BLaER1 (cell line): ENCODE measurements at regions not wholly inside any gene's neighbourhood (a gene's known extent, or its start where the extent isn't known, plus 50 kb on each side); places are given as distances from the start of the nearest gene placed in this dataset.
"Not testable (repeated sequence)": the region's sequence is repeated elsewhere in the genome, so short reads cannot be mapped to it uniquely, and the experiment has no call there.

Experiments used
- H3K27ac ChIP-seq: shearing (Covaris generic); formaldehyde crosslinking; 2 replicates; pipeline ENCODE4 v1.8.1; 2022
- H3K27me3 ChIP-seq: shearing (Covaris generic); formaldehyde crosslinking; 2 replicates; pipeline ENCODE4 v1.8.1; 2022
- H3K36me3 ChIP-seq: shearing (Covaris generic); formaldehyde crosslinking; 2 replicates; pipeline ENCODE4 v1.8.1; 2022
- H3K4me1 ChIP-seq: shearing (Covaris generic); formaldehyde crosslinking; 2 replicates; pipeline ENCODE4 v1.8.1; 2022
- H3K4me2 ChIP-seq: shearing (Covaris generic); formaldehyde crosslinking; 2 replicates; pipeline ENCODE4 v1.8.1; 2022
- H3K4me3 ChIP-seq: shearing (Covaris generic); formaldehyde crosslinking; 2 replicates; pipeline ENCODE4 v1.8.1; 2022
- H3K9ac ChIP-seq: shearing (Covaris generic); formaldehyde crosslinking; 2 replicates; pipeline ENCODE4 v1.8.1; 2022
- H3K9me3 ChIP-seq: shearing (Covaris generic); formaldehyde crosslinking; 2 replicates; pipeline ENCODE4 v1.8.1; 2022
- H4K20me1 ChIP-seq: shearing (Covaris generic); formaldehyde crosslinking; 2 replicates; pipeline ENCODE4 v1.8.1; 2022
- Cebpa-rat ChIP-seq: shearing (Covaris generic); IDR thresholded peaks from 2 replicates; pipeline ENCODE4 v1.8.1; 2022

- Histone ChIP-seq H3K9ac (no peak overlapping the region), H3K4me2 (no peak overlapping the region), H3K4me3 (no peak overlapping the region), H3K27me3 (no peaks in the 10 kb centered on the region), H3K4me1 (no peaks in the 10 kb centered on the region), H3K36me3 (no peaks in the 10 kb centered on the region), H4K20me1 (no peaks in the 10 kb centered on the region), H3K9me3 (no peaks in the 10 kb centered on the region), H3K27ac (no peak overlapping the region)
- no peak for TF ChIP-seq Cebpa-rat
Measured at GRCh38 chr14:56063131-56063530, 55.1 kb upstream of the PELI2 start.

- Histone ChIP-seq H3K27me3 (no peaks in the 10 kb centered on the region), H3K27ac (no peak overlapping the region), H3K4me3 (no peak overlapping the region)
Measured at GRCh38 chr14:56064513-56064912, 53.7 kb upstream of the PELI2 start.

DNA sequence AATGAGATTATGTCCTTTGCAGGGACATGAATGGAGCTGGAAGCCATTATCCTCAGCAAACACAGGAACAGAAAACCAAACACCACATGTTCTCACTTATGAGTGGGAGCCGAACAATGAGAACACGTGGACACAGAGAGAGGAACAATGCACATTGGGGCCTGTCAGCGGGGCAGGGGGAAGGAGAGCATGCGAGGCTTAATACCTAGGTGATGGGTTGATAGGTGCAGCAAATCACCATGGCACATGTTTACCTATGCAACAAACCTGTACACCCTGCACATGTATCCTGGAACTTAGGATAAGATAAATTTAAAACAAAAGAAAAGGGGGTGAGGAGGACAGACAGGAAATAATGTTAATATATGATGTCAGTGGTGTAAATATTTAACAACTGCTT is 53.0 kb upstream of the PELI2 start:
- H3K4me1 ChIP-seq, H3K9me3 ChIP-seq: not testable (repeated sequence)

More at GRCh38 chr14:56064513-56064912, 53.7 kb upstream of the PELI2 start:
- TF ChIP-seq Cebpa-rat: no peak
- no peaks in the 10 kb centered on the region for H3K36me3 ChIP-seq
- no peaks in the 10 kb centered on the region for H3K9me3 ChIP-seq
- no peak overlapping the region for H3K4me2 ChIP-seq
- H3K4me1 ChIP-seq: no peaks in the 10 kb centered on the region
- H4K20me1 ChIP-seq: no peaks in the 10 kb centered on the region
- no peak overlapping the region for H3K9ac ChIP-seq

DNA sequence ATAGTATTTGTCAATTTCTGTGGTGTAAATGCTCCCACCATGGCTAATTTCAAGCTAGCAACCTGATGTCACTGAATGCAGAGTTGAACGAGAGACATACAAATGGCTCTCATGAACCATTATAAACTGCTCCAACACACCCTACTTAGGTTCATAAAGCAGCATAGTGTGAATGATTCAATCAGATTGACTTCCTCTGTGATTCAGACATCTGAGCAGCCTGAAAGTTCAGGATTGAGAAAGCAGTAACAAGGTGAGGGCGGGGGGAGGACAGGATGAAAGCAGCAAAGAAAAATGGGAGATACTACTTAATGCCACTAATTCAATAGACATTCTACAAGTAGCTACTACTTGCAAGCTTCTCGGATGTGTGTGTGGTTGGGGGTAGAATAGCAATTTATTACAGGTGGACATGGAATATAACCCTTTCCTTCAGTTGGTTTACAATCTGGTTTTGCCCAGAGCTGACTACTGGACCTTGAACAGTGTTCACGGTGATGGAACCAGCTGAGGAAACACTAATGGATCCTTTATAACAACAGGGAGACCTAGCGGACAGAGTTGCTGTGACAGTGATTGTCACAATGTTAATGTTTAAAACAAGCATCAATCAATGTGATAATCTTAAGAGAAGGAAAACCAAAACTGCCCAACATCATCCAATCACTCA is 52.5 kb upstream of the PELI2 start:
- Histone ChIP-seq H3K27me3 (no peaks in the 10 kb centered on the region), H3K4me2 (no peak overlapping the region), H3K27ac (no peak overlapping the region), H3K36me3 (no peaks in the 10 kb centered on the region), H3K4me3 (no peak overlapping the region), H4K20me1 (no peaks in the 10 kb centered on the region), H3K9ac (no peak overlapping the region), H3K4me1 (no peaks in the 10 kb centered on the region), H3K9me3 (no peaks in the 10 kb centered on the region)
- TF ChIP-seq Cebpa-rat: no peak

More for the DNA sequence above, 53.0 kb upstream of the PELI2 start:
- not testable (repeated sequence) for H3K4me2 ChIP-seq, H3K36me3 ChIP-seq, H3K27ac ChIP-seq, H4K20me1 ChIP-seq, H3K9ac ChIP-seq, H3K4me3 ChIP-seq, H3K27me3 ChIP-seq
